Common myeloid progenitor, CD34-positive (primary cell): ENCODE measurements at regions not wholly inside any gene's neighbourhood (a gene's known extent, or its start where the extent isn't known, plus 50 kb on each side); places are given as distances from the start of the nearest gene placed in this dataset.

Source experiments
- CTCF ChIA-PET: fragments of 350-600 bp; sonication (Branson Sonifier 250); formaldehyde crosslinking; loops from one replicate; lab custom pipeline; 2021; ENCODE audit warnings: antibody characterized with exemption; lab: Charles Lee
- POLR2A ChIA-PET: fragments of 350-600 bp; sonication (Branson Sonifier 250); formaldehyde crosslinking; loops from one replicate; lab custom pipeline; 2021; ENCODE audit warnings: antibody characterized with exemption; lab: Charles Lee
- DNase-seq, 3 donors: peaks; one replicate each; pipeline versions ENCODE4 v3.0.0 to v3.0.0-alpha.2; 2013
- H3K27ac ChIP-seq, 2 experiments: 1 replicate in 1 of 2; 2 replicates in 1 of 2; pipeline ENCODE4 v1.7.0; 2013; ENCODE audit warnings: inconsistent platforms in 2 of 2, low read length in 2 of 2, mild to moderate bottlenecking in 2 of 2, low read depth in 1 of 2, moderate library complexity in 1 of 2; ENCODE audit not compliant: severe bottlenecking in 2 of 2, insufficient read depth in 1 of 2, poor library complexity in 1 of 2
- H3K27me3 ChIP-seq, 5 experiments: replicated peaks in 2 of 5; 1 replicate in 3 of 5; 2 replicates in 2 of 5; pipeline versions ENCODE4 v1.6.1 to v1.7.0; 2013; ENCODE audit warnings: low read length in 4 of 5, mild to moderate bottlenecking in 2 of 5, moderate library complexity in 2 of 5, inconsistent platforms in 1 of 5; ENCODE audit not compliant: insufficient read depth in 5 of 5, control insufficient read depth in 4 of 5
- H3K36me3 ChIP-seq, 4 experiments: 1 replicate in 2 of 4; 2 replicates in 2 of 4; pipeline versions ENCODE4 v1.6.1 to v1.7.0; 2013; ENCODE audit warnings: low read length in 3 of 4, control low read depth in 1 of 4, mild to moderate bottlenecking in 1 of 4; ENCODE audit not compliant: control insufficient read depth in 4 of 4, insufficient read depth in 4 of 4
- H3K4me1 ChIP-seq, 4 experiments: 1 replicate in 3 of 4; 2 replicates in 1 of 4; pipeline versions ENCODE4 v1.6.1 to v1.7.1; 2013; ENCODE audit warnings: low read length in 3 of 4, mild to moderate bottlenecking in 3 of 4, control low read depth in 1 of 4, inconsistent platforms in 1 of 4, moderate library complexity in 1 of 4; ENCODE audit not compliant: control insufficient read depth in 4 of 4, insufficient read depth in 4 of 4; ENCODE audit errors: control extremely low read depth in 1 of 4
- H3K4me3 ChIP-seq, 7 experiments: 1 replicate in 4 of 7; 2 replicates in 3 of 7; pipeline versions ENCODE4 v1.5.1 to v1.7.0; 2013; ENCODE audit warnings: mild to moderate bottlenecking in 7 of 7, low read length in 6 of 7, moderate library complexity in 6 of 7, inconsistent platforms in 2 of 7, low read depth in 2 of 7, control low read depth in 1 of 7; ENCODE audit not compliant: insufficient read depth in 4 of 7, control insufficient read depth in 1 of 7; ENCODE audit errors: extremely low read depth in 1 of 7
- H3K9me3 ChIP-seq, 5 experiments: 1 replicate in 4 of 5; 2 replicates in 1 of 5; pipeline versions ENCODE4 v1.6.1 to v1.7.1; 2013; ENCODE audit warnings: low read length in 4 of 5, mild to moderate bottlenecking in 2 of 5, inconsistent platforms in 1 of 5, low read depth in 1 of 5, moderate library complexity in 1 of 5; ENCODE audit not compliant: control insufficient read depth in 4 of 5, insufficient read depth in 2 of 5; ENCODE audit errors: control extremely low read depth in 1 of 5
- WGBS: methylation state at CpG from one replicate; pipeline ENCODE4 v1.1.5; 2013; ENCODE audit not compliant: insufficient coverage; 5-methylcytosine and 5-hydroxymethylcytosine counted together

- DNase-seq, result no peak
Measured at GRCh38 chr12:30400349-30400748, 295.3 kb downstream of the IPO8 start.

GRCh38 chr12:30399859-30400258 is 295.8 kb downstream of the IPO8 start:
- Histone ChIP-seq H3K4me1 (no peaks in the 10 kb centered on the region), H3K4me3 (no peak overlapping the region), H3K27ac (no peak overlapping the region), H3K9me3 (peaks cover 0 to 3% (median 0%) of the 10 kb centered on the region in 5 experiments), H3K27me3 (no peaks in the 10 kb centered on the region), H3K36me3 (no peaks in the 10 kb centered on the region)
- ChIA-PET POLR2A (no interaction called here), CTCF (no interaction called here)
- no peak for DNase-seq
- WGBS, result 83% methylated on average over 2 of the region's 2 CpGs

More at GRCh38 chr12:30400349-30400748, 295.3 kb downstream of the IPO8 start:
- no peaks in the 10 kb centered on the region for H3K4me1 ChIP-seq
- ChIA-PET CTCF (no interaction called here), POLR2A (no interaction called here)
- no peak overlapping the region for H3K27ac ChIP-seq
- H3K9me3 ChIP-seq, result peaks cover 0 to 4% (median 0%) of the 10 kb centered on the region in 5 experiments
- H3K36me3 ChIP-seq, result no peaks in the 10 kb centered on the region
- no peaks in the 10 kb centered on the region for H3K27me3 ChIP-seq
- H3K4me3 ChIP-seq, result no peak overlapping the region

GRCh38 chr12:30396576-30396975 is 299.1 kb downstream of the IPO8 start:
- Histone ChIP-seq H3K4me3 (no peak overlapping the region), H3K27ac (no peak overlapping the region), H3K4me1 (no peaks in the 10 kb centered on the region), H3K36me3 (no peaks in the 10 kb centered on the region), H3K9me3 (peaks cover 0 to 3% (median 1%) of the 10 kb centered on the region in 5 experiments), H3K27me3 (no peaks in the 10 kb centered on the region)
- POLR2A ChIA-PET, result no interaction called here
- no peak for DNase-seq
- CTCF ChIA-PET, result no interaction called here
- 100% methylated on average over 1 of the region's 2 CpGs for WGBS

DNA sequence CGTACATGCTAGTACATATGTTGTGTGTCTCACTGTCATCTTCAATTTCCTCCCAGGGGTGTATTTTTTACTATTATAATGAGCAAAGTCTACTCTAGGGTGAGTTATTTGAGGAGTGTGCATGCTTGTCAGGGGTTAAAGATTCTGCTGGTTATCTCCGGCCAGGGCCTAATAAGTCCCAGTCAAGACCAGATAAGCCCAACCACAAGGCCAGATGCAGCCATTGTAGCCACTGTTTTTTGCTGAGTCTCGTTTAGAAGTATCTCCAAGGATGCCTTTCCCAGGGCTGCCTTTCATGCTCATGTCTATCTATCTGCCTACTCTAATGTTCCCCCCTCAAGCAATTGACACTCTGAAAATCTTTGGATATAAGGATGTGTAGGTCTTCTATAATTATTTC is 300.5 kb downstream of the IPO8 start:
- ChIA-PET CTCF (no interaction called here), POLR2A (no interaction called here)
- no peak for DNase-seq
- H3K9me3 ChIP-seq, result peaks cover 0 to 3% (median 1%) of the 10 kb centered on the region in 5 experiments
- H3K27me3 ChIP-seq, result no peaks in the 10 kb centered on the region
- no peak overlapping the region for H3K27ac ChIP-seq
- 91% methylated on average over 1 of the region's 3 CpGs for WGBS
- no peak overlapping the region for H3K4me3 ChIP-seq
- no peaks in the 10 kb centered on the region for H3K36me3 ChIP-seq
- no peaks in the 10 kb centered on the region for H3K4me1 ChIP-seq

DNA sequence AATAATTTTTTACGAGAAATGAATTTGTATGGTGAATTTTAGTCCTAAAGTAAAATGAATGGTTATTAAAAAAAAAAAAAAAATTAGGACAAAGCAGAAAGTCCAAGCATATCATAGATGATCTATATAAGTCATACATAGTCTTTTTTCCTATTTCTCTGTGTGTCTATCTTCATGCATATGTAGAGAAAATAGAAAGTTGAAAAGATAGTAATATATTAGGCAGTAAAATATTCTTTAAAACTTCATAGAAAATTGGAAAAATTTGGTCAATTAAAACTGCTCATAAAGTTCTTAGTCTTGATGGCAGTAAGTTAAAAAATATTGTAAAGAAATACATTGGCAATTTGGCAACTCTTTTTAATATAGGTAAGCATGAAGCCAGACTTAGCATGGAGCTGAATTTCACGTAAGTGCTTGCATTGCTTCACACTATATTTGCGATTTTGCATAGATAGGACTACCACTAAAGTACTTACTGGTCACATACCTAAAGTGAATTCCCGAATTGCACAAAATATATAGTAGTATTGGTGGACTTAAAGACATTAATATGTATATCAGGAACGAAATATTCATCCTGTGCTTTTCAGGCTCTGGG is 303.8 kb downstream of the IPO8 start:
- no peak for DNase-seq
- no CpG with 5 or more reads among the region's 5 CpGs for WGBS
- ChIA-PET CTCF (no interaction called here), POLR2A (no interaction called here)
- Histone ChIP-seq H3K36me3 (no peaks in the 10 kb centered on the region), H3K4me1 (no peaks in the 10 kb centered on the region), H3K4me3 (no peak overlapping the region), H3K9me3 (peaks cover 0 to 8% (median 2%) of the 10 kb centered on the region in 5 experiments), H3K27me3 (no peaks in the 10 kb centered on the region), H3K27ac (no peak overlapping the region)

DNA sequence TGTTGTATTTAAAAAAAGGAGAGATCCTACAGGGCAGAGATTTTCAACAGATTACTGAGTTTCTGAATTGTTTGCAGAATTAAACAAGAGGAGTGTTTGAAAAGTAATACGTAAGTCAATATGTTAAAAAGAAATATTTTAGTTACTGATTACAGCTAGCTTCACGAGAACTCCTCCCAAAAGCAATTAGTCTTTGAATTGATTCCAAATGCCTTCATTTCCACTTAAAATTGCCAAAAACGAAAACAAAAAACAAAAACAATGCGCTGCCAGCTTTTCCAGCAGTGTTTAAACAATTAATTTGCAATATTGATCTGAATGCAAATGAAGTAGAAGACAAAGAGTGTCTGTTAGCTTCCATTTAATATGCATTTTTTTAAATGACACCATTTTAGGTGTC is 310.0 kb downstream of the IPO8 start:
- POLR2A ChIA-PET, result no interaction called here
- Histone ChIP-seq H3K4me3 (no peak overlapping the region), H3K4me1 (no peaks in the 10 kb centered on the region), H3K27me3 (no peaks in the 10 kb centered on the region), H3K36me3 (no peaks in the 10 kb centered on the region), H3K9me3 (peaks cover 0 to 4% (median 3%) of the 10 kb centered on the region in 5 experiments), H3K27ac (no peak overlapping the region)
- no CpG with 5 or more reads among the region's 4 CpGs for WGBS
- CTCF ChIA-PET, result no interaction called here
- no peak for DNase-seq

- DNase-seq, result no peak
- H3K36me3 ChIP-seq, result no peaks in the 10 kb centered on the region
- no CpG with 5 or more reads among the region's 1 CpG for WGBS
- peaks cover 0 to 5% (median 4%) of the 10 kb centered on the region in 5 experiments for H3K9me3 ChIP-seq
- POLR2A ChIA-PET, result no interaction called here
- CTCF ChIA-PET, result no interaction called here
- H3K27ac ChIP-seq, result no peak overlapping the region
- H3K27me3 ChIP-seq, result no peaks in the 10 kb centered on the region
- H3K4me3 ChIP-seq, result no peak overlapping the region
- H3K4me1 ChIP-seq, result no peaks in the 10 kb centered on the region
Measured at GRCh38 chr12:30384976-30385375, 310.7 kb downstream of the IPO8 start.
